Nephron (organoid): ENCODE measurements at regions not wholly inside any gene's neighbourhood (a gene's known extent, or its start where the extent isn't known, plus 50 kb on each side); places are given as distances from the start of the nearest gene placed in this dataset.

Experiments
- H3K27ac Mint-ChIP-seq, 3 experiments: 2 replicates each; pipeline ENCODE4 v1.8.0; 2020; ENCODE audit warnings: mixed read lengths in 3 of 3, mild to moderate bottlenecking in 2 of 3, moderate library complexity in 1 of 3
- H3K27me3 Mint-ChIP-seq: 2 replicates; pipeline ENCODE4 v1.8.0; 2021; ENCODE audit warnings: low read depth, mild to moderate bottlenecking, moderate library complexity, mixed read lengths
- H3K36me3 Mint-ChIP-seq: 2 replicates; pipeline ENCODE4 v1.8.0; 2020; ENCODE audit warnings: low read depth, mixed read lengths
- H3K4me1 Mint-ChIP-seq: 2 replicates; pipeline ENCODE4 v1.8.0; 2020; ENCODE audit warnings: mixed read lengths
- H3K4me3 Mint-ChIP-seq, 3 experiments: 2 replicates each; pipeline ENCODE4 v1.8.0; 2020; ENCODE audit warnings: mild to moderate bottlenecking in 3 of 3, mixed read lengths in 3 of 3, moderate library complexity in 2 of 3
- H3K9me3 Mint-ChIP-seq: 2 replicates; pipeline ENCODE4 v1.8.0; 2020; ENCODE audit warnings: mixed read lengths
- TF ChIP-seq, protein P1 (sequence below), 3 experiments: fragments of 200-600 bp; sonication (generic); IDR thresholded peaks; one replicate each; pipeline ENCODE4 v1.5.0; 2021; ENCODE audit warnings: antibody characterized with exemption in 3 of 3; ENCODE audit not compliant: unreplicated experiment in 3 of 3

- Mint-ChIP-seq H3K4me3 (no peak overlapping the region), H3K27ac (no peak overlapping the region), H3K9me3 (peaks cover 7% of the 10 kb centered on the region), H3K4me1 (peaks cover 19% of the 10 kb centered on the region), H3K27me3 (peaks cover 10% of the 10 kb centered on the region), H3K36me3 (peaks cover 4% of the 10 kb centered on the region)
- TF ChIP-seq, protein P1, sequence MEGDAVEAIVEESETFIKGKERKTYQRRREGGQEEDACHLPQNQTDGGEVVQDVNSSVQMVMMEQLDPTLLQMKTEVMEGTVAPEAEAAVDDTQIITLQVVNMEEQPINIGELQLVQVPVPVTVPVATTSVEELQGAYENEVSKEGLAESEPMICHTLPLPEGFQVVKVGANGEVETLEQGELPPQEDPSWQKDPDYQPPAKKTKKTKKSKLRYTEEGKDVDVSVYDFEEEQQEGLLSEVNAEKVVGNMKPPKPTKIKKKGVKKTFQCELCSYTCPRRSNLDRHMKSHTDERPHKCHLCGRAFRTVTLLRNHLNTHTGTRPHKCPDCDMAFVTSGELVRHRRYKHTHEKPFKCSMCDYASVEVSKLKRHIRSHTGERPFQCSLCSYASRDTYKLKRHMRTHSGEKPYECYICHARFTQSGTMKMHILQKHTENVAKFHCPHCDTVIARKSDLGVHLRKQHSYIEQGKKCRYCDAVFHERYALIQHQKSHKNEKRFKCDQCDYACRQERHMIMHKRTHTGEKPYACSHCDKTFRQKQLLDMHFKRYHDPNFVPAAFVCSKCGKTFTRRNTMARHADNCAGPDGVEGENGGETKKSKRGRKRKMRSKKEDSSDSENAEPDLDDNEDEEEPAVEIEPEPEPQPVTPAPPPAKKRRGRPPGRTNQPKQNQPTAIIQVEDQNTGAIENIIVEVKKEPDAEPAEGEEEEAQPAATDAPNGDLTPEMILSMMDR (IDR thresholded peaks at IDR 0.05; ENCODE audit: unreplicated experiment in 3 of 3), result no peak
Measured at GRCh38 chr6:14202947-14203346, 85.4 kb downstream of the CD83 start.

GRCh38 chr6:14206391-14206790, 88.8 kb downstream of the CD83 start:
- H3K4me1 Mint-ChIP-seq, result peaks cover 41% of the 10 kb centered on the region
- no peak overlapping the region for H3K27ac Mint-ChIP-seq
- H3K36me3 Mint-ChIP-seq, result peaks cover 4% of the 10 kb centered on the region
- H3K9me3 Mint-ChIP-seq, result no peaks in the 10 kb centered on the region
- TF ChIP-seq, protein P1 (IDR thresholded peaks at IDR 0.05; ENCODE audit: unreplicated experiment in 3 of 3), result no peak
- H3K4me3 Mint-ChIP-seq, result no peak overlapping the region
- peaks cover 5% of the 10 kb centered on the region for H3K27me3 Mint-ChIP-seq

GRCh38 chr6:14207448-14207847, 89.9 kb downstream of the CD83 start:
- no peaks in the 10 kb centered on the region for H3K9me3 Mint-ChIP-seq
- H3K27ac Mint-ChIP-seq, result peak overlapping the region in 2 of 3 experiments; percentile 4 to 73
- TF ChIP-seq, protein P1 (IDR thresholded peaks at IDR 0.05; ENCODE audit: unreplicated experiment in 3 of 3), result no peak
- H3K27me3 Mint-ChIP-seq, result peaks cover 11% of the 10 kb centered on the region
- H3K4me3 Mint-ChIP-seq, result no peak overlapping the region
- H3K4me1 Mint-ChIP-seq, result peaks cover 48% of the 10 kb centered on the region
- H3K36me3 Mint-ChIP-seq, result no peaks in the 10 kb centered on the region

DNA sequence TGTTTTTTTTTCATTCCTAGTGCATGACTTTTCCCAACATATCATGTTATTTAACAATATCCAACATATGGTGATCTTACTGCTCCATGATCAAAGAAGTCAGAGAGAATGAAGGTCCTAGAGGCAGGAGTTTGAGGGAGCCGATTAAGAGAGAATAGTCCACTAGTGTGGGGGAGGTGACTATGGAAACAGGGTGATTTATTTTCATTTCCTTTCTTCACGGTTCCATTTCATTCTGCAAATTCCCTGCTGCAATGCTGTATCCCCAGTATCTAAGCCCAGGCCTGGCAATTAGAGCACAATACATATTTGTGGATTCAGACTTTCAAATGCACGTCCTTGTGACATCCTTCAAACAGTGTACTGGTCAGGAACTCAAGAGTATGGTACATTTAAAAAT, 91.4 kb downstream of the CD83 start:
- TF ChIP-seq, protein P1 (IDR thresholded peaks at IDR 0.05; ENCODE audit: unreplicated experiment in 3 of 3), result no peak
- Mint-ChIP-seq H3K27me3 (peaks cover 11% of the 10 kb centered on the region), H3K9me3 (no peaks in the 10 kb centered on the region), H3K36me3 (no peaks in the 10 kb centered on the region), H3K4me3 (peak overlapping the region; percentile 39 to 88 (median 41)), H3K4me1 (peaks cover 48% of the 10 kb centered on the region), H3K27ac (peak overlapping the region; percentile 36 to 77 (median 73))

DNA sequence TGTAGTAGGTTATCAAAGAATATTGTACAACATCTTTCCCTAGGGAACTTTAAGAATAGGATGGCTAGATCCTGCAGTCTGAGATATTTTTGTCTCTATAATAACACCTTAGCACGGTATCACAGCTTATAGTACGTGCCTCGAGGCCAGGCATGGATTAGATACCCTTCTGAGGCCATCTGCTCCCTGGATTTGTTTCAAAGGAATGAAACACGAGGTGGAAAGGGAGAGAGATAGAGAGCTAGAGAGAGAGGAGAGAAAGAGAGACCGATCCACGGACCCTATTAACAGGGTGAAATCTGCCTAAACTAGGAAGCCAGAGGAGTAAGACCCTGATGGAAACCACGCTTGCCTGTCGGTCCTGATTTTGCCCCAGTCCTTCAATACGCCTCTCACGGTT, 92.5 kb downstream of the CD83 start:
- Mint-ChIP-seq H3K9me3 (no peaks in the 10 kb centered on the region), H3K36me3 (no peaks in the 10 kb centered on the region), H3K27ac (peak overlapping the region; percentile 77 to 85 (median 80)), H3K4me1 (peaks cover 45% of the 10 kb centered on the region), H3K27me3 (peaks cover 12% of the 10 kb centered on the region), H3K4me3 (peak overlapping the region; percentile 70 to 88 (median 85))
- TF ChIP-seq, protein P1 (IDR thresholded peaks at IDR 0.05; ENCODE audit: unreplicated experiment in 3 of 3), result no peak
